ENCODE measurements at regions not wholly inside any gene's neighbourhood (a gene's known extent, or its start where the extent isn't known, plus 50 kb on each side); places are given as distances from the start of the nearest gene placed in this dataset.

- no peak for TF ChIP-seq EZH2phosphoT487 (IDR thresholded peaks at IDR 0.05; ENCODE audit: borderline replicate concordance, low read length)
- TF ChIP-seq, protein P1, sequence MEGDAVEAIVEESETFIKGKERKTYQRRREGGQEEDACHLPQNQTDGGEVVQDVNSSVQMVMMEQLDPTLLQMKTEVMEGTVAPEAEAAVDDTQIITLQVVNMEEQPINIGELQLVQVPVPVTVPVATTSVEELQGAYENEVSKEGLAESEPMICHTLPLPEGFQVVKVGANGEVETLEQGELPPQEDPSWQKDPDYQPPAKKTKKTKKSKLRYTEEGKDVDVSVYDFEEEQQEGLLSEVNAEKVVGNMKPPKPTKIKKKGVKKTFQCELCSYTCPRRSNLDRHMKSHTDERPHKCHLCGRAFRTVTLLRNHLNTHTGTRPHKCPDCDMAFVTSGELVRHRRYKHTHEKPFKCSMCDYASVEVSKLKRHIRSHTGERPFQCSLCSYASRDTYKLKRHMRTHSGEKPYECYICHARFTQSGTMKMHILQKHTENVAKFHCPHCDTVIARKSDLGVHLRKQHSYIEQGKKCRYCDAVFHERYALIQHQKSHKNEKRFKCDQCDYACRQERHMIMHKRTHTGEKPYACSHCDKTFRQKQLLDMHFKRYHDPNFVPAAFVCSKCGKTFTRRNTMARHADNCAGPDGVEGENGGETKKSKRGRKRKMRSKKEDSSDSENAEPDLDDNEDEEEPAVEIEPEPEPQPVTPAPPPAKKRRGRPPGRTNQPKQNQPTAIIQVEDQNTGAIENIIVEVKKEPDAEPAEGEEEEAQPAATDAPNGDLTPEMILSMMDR (IDR thresholded peaks at IDR 0.05; ENCODE audit: low read depth, low read length, poor library complexity, severe bottlenecking), result no peak
Measured at GRCh38 chr13:111508902-111509509, 188.6 kb downstream of the TEX29 start.

All from DOHH2 (cell line).